ENCODE measurements at regions not wholly inside any gene's neighbourhood (a gene's known extent, or its start where the extent isn't known, plus 50 kb on each side); places are given as distances from the start of the nearest gene placed in this dataset.
"Not testable (repeated sequence)": the region's sequence is repeated elsewhere in the genome, so short reads cannot be mapped to it uniquely, and the experiment has no call there.

DNA sequence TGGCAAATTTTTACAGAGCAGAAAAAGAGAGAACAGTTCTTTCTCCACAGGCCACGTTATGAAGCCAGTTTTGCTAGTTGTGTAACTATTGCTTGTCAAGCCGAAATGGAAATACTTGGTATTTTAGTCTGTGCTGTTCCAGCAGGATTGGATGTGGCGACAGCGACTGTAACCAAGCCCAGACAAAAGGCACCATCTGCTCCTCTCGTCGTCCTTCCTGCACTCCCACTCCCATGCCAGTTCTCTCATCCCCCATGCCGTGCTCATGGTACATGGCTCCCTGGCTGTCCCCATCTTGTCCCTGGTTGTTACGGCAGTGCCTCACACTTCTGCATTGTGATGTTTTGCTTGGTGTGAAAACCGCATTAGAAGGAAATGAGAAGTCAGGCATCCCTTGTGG is 185.7 kb upstream of the FZD8 start:
- TF ChIP-seq, protein P1, sequence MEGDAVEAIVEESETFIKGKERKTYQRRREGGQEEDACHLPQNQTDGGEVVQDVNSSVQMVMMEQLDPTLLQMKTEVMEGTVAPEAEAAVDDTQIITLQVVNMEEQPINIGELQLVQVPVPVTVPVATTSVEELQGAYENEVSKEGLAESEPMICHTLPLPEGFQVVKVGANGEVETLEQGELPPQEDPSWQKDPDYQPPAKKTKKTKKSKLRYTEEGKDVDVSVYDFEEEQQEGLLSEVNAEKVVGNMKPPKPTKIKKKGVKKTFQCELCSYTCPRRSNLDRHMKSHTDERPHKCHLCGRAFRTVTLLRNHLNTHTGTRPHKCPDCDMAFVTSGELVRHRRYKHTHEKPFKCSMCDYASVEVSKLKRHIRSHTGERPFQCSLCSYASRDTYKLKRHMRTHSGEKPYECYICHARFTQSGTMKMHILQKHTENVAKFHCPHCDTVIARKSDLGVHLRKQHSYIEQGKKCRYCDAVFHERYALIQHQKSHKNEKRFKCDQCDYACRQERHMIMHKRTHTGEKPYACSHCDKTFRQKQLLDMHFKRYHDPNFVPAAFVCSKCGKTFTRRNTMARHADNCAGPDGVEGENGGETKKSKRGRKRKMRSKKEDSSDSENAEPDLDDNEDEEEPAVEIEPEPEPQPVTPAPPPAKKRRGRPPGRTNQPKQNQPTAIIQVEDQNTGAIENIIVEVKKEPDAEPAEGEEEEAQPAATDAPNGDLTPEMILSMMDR (IDR thresholded peaks at IDR 0.05; ENCODE audit: low read depth, low read length, missing control alignments): no peak
- no peak for DNase-seq (ENCODE audit: low read depth)
- no peak overlapping the region for H3K4me3 ChIP-seq (ENCODE audit: low read depth, low read length)

DNA sequence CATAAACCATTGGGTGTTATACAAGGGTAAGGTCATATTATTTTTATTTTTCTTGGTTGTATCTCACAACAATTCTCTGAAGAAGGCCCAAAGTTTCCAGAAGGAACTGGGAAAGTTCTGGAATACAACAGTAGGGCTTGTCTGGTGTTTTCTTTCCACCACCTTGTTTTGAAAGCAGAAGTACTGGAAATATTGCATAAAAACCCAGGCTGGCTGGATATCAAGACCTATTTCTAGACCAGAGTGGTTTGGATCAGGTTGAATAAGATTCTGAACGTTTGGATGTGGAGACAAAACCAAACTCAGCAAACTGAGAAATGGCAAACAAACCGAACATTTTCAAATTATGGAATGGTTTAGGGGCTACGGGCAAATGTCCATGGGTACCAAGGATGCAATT is 182.6 kb upstream of the FZD8 start:
- H3K4me3 ChIP-seq (ENCODE audit: low read depth, low read length): no peak overlapping the region
- TF ChIP-seq, protein P1 (IDR thresholded peaks at IDR 0.05; ENCODE audit: low read depth, low read length, missing control alignments): no peak
- no peak for DNase-seq (ENCODE audit: low read depth)

- H3K4me3 ChIP-seq (ENCODE audit: low read depth, low read length): no peak overlapping the region
- no peak for DNase-seq (ENCODE audit: low read depth)
- TF ChIP-seq, protein P1 (IDR thresholded peaks at IDR 0.05; ENCODE audit: low read depth, low read length, missing control alignments): no peak
Observed at GRCh38 chr10:35822316-35822715, 180.2 kb upstream of the FZD8 start.

DNA sequence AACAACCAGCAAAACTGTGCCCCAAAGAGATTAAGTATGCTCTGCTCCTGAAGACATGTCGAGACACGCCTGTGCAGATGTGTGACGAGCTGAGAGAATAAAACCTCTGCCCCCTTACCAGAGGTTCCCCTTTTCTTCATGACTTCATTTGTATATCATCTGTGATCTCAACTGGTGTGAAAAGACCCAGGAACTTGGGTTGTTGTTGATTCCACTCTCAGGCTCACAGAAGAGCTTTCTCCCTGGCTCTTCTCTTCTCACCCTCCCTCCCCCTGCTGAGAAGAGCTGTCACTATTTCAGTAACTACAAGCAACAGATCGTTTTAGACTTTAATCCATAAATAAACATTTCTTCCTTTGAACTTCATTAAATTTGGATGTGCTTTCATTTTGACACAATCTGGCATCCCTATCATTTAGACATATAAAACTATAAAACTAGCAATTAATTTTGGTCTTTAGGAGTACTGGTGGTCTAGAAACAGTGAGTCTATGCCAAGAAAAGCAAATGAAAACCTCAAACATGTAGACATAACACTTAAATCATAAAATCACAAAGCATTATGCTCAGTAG is 179.3 kb upstream of the FZD8 start:
- no peak for DNase-seq (ENCODE audit: low read depth)
- no peak overlapping the region for H3K4me3 ChIP-seq (ENCODE audit: low read depth, low read length)
- TF ChIP-seq, protein P1 (IDR thresholded peaks at IDR 0.05; ENCODE audit: low read depth, low read length, missing control alignments): no peak

DNA sequence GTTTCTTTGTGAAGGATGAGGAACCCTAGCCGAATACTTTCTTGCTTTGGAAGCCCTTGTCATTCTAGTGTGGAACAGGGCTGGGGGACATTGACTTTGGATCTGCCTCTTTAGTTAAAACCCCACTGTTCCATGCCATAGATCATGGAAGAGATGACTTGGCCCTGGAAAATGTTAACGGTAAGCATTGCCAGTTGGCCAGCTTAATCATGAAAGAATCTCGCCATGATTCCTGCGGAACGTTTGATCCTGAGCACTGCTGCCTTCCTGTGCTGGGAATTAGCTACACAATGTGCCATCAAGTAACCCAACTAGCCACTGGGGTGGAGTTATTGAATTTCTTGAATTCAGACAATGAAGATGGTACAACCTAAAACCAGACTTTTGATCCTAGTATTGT is 177.6 kb upstream of the FZD8 start:
- DNase-seq (ENCODE audit: low read depth): no peak
- H3K4me3 ChIP-seq (ENCODE audit: low read depth, low read length): no peak overlapping the region
- TF ChIP-seq, protein P1 (IDR thresholded peaks at IDR 0.05; ENCODE audit: low read depth, low read length, missing control alignments): no peak

- no peak for DNase-seq (ENCODE audit: low read depth)
- no peak overlapping the region for H3K4me3 ChIP-seq (ENCODE audit: low read depth, low read length)
- TF ChIP-seq, protein P1 (IDR thresholded peaks at IDR 0.05; ENCODE audit: low read depth, low read length, missing control alignments): no peak
Observed at GRCh38 chr10:35819011-35819410, 176.9 kb upstream of the FZD8 start.

GRCh38 chr10:35817109-35817508 is 175.0 kb upstream of the FZD8 start:
- DNase-seq (ENCODE audit: low read depth); H3K4me3 ChIP-seq (ENCODE audit: low read depth, low read length): not testable (repeated sequence)
